T1000 (cell line): ENCODE measurements at regions not wholly inside any gene's neighbourhood (a gene's known extent, or its start where the extent isn't known, plus 50 kb on each side); places are given as distances from the start of the nearest gene placed in this dataset.

Experiments used
- DNase-seq: peaks from one replicate; lab custom pipeline; 2025; ENCODE audit warnings: mixed read lengths; lab: John Stamatoyannopoulos, UW

DNA sequence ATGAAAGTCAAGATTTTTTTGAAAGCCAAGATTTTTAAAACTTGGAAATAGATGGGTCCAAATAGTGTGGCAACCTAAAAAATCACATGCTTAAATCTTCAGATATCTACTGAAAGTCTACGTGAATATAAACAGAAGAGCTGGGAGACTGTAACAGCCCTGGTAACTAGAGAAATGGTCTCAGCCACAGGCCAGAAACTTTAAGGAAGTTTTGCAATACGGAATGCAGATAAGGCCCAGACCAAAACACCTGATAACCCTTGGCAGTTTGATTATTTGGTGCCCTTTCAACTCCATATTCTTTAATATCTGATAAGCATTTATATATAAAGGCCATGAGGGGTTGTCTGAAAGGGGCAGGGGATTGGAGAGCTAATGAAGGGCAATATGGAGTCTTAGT is 537.3 kb upstream of the TGFBR2 start:
- no peak for DNase-seq

DNA sequence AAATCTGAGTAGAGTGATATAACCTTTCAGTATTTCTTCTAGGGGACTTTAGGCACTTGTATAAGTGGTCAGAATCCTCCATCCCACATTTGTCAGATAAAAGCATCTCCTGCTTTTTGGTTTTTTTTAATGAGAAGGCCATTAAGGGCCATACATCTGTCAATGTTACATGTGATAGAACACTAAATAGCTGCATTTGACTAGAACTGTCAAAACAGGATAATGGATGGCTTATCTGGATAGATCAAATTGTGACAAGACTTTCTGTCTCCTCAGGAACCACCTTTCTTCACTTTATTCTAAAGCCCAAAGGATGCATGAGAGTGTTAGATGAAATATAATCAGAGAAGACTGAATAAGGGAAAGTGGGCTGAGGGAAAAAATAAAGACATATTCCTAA is 533.4 kb upstream of the TGFBR2 start:
- no peak for DNase-seq

DNA sequence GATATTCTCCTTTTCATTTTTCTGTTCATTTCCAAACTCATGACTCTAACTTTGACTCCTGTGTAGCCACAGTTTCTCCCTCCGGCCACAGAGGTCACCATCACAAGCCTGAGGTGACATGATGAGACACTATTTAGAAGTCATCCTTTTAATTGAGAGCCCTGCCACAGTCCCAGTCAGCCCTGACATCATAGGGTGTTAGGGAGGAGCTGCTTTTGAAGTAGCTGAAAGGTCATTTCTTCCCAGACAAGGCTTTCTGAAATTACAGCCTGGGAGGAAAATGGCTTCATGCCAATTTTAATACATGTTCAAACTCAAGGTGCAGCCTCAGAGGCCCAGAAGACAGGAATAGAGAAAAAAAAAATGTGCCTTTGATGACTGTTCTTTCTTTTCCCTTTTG is 532.8 kb upstream of the TGFBR2 start:
- no peak for DNase-seq

GRCh38 chr3:30075514-30075913 is 530.9 kb upstream of the TGFBR2 start:
- no peak for DNase-seq

- no peak for DNase-seq
These were observed 529.5 kb upstream of the TGFBR2 start for GRCh38 chr3:30076899-30077298.

- no peak for DNase-seq
These were observed 528.7 kb upstream of the TGFBR2 start for GRCh38 chr3:30077746-30078145.

- no peak for DNase-seq
These were observed 527.7 kb upstream of the TGFBR2 start for GRCh38 chr3:30078736-30079135.

DNA sequence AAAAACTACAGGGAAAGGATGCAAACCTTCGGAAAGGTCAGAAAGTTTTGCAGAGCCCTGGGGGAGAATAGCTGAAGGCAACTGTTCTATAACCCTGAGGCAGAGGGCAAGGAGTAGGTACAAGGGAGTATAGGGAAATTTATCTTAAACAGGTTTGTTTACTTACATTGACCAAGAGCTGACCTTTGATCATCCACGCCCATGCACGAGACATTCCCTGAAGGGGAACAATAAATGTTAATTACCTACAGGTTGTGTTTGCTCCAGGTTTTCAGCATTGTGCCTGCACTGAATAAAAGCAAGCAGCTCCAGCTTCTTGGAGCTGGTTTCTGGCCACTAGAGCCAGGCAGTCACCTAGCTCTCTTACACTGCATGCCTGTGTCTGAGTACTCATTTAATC is 524.5 kb upstream of the TGFBR2 start:
- no peak for DNase-seq

- no peak for DNase-seq
These were observed 523.7 kb upstream of the TGFBR2 start for GRCh38 chr3:30082652-30083051.

DNA sequence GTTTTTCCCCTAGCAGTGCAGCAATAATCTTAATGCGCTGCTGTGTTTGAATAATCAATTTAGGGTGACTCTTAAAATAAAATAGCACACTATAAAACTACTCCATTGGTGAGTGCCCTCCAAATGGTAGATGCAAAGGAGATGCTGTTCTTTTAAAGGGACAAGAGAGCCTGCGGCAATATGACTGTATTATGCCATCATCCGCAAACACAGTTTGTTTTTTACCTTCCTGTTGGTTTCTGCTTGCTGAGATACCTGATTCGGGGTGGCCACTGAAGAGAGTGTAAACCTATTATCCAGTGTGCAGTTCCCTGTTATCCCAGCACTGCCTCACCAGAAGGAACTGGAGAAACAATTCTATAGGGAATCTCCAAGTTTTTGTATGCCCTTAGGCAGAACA is 523.1 kb upstream of the TGFBR2 start:
- DNase-seq = no peak

GRCh38 chr3:30084316-30084715 is 522.1 kb upstream of the TGFBR2 start:
- DNase-seq = no peak

- DNase-seq = no peak
These were observed 521.4 kb upstream of the TGFBR2 start for GRCh38 chr3:30084971-30085403.

- no peak for DNase-seq
These were observed 520.9 kb upstream of the TGFBR2 start for GRCh38 chr3:30085486-30085885.

DNA sequence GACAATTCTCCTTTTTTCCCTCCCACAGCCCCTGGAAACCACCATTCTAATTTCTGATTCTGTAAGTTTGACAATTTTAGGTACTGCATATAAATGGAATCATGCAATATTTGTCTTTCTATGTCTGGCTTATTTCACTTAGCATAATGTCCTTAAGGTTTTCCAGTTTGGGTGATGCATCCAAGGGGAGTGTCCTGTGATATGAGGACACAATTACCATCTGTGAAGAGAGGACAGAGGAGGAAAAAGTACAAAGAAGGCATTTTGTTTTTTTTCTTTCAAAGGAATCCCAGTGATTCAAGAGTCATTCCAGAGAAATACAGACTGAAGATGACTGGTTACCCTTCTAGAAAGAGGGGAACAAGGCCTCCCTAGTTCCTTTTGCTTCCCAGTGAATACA is 514.7 kb upstream of the TGFBR2 start:
- no peak for DNase-seq

- DNase-seq = no peak
These were observed 509.3 kb upstream of the TGFBR2 start for GRCh38 chr3:30097022-30097650.

DNA sequence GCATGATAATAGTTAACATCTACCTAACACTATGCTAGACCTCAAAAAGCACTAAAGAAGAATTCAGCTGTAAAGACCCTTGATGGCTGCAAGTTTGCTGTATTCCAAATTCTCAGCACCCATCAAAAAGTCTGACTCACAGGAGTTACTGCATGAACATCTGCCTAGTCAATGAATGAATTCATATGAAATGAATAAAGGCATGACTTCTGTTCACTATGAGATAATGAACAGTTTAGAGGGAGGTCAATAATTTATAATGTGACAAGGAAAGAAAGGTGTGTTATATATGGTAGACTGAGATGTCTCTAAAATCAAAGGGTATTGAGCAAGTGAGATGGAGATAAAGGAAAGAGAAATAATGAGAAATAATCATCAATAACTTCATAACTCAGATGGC is 508.2 kb upstream of the TGFBR2 start:
- no peak for DNase-seq

GRCh38 chr3:30098653-30099455 is 507.5 kb upstream of the TGFBR2 start:
- no peak for DNase-seq

- DNase-seq = no peak
These were observed 504.0 kb upstream of the TGFBR2 start for GRCh38 chr3:30102356-30102755.

DNA sequence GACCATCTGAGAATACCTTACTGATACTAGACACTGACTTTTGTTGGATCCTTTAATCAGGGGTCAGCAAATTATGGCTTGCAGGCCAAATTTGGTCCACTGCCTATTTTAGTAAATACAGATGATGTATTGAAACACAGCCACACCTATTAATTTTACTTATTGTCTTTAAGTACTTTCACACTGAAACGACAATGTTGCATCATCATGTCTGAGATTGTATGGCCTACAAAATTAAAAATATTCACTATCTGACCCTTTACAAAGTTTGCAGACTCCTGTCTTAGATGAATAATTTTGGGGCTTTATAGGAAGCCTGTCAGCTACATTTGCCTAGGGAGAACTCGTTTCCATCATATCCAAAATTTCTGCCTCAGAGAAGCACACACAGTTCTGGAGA is 503.2 kb upstream of the TGFBR2 start:
- no peak for DNase-seq

DNA sequence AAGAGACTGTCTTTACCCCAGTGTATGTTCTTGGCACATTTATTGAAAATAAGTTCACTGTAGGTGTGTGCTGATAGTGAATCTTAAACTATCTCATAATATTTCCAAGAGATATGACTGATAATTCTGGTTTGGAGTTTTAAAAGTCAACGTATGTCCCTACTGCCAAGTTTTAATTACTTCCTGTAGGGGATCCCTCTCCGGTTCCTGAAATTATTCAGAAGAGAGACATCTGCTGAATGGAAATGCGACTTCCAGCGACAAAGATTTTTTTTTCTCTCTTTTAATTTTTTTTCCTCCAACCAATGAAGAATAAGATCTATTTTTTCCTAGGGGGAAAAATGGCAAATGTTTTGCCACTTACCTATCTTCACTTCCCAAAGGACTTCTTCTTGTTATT is 498.9 kb upstream of the TGFBR2 start:
- no peak for DNase-seq

- no peak for DNase-seq
These were observed 494.0 kb upstream of the TGFBR2 start for GRCh38 chr3:30112411-30112810.

DNA sequence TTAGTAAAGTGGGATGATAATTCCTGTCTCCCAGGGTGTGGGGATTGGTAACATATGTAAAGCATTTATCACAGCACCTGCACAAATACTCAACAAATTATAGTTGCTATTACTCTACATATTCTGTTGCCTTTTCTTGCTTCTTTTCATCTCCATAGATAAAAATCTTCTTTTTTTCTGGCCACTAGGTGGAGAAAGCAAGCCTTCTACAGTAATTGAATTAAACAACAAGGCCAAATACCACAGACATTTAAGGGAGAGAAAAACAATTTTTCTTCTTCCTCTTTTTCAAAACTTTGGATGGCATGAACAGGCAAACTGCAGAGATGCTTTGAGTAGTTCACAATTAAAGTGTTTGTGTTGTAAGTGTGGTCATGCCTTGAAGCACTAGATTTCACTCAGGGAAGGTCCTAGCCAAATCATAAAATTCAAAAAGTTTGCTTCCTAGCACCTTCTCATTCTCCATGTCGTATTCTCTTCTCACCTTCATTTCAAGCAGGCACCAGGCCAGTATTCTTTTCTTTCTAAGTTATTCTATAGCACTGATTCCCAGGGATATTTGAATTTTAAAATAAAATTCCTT is 493.4 kb upstream of the TGFBR2 start:
- DNase-seq = no peak

DNA sequence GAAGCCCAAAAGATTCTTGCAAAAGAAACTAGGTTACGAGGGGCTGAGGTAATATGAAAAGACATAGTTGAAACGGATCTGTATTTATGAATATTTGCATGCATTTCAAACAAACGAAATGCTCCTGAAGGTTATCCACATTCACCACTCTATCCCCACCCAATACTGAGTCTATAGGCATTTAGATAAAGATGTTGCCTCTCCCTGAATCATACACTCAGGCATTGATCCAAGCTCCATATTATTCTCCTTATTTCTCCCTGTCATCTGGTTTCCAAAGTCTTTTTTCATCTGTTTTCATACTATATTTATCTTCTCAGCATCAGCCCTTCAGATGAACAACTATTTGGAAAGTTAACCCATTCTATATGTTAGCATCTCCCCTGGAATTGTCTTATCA is 492.5 kb upstream of the TGFBR2 start:
- no peak for DNase-seq
